ENCODE measurements at regions not wholly inside any gene's neighbourhood (a gene's known extent, or its start where the extent isn't known, plus 50 kb on each side); places are given as distances from the start of the nearest gene placed in this dataset. TPM values are rescaled to one million over a fixed set of nuclear protein-coding genes. Genes with fewer than 3 reads are reported as not detected.

GRCh38 chr6:122347751-122348150 lies 51.7 kb upstream of the HSF2 start:
- H3K9me1 ChIP-seq (ENCODE audit: control insufficient read depth, insufficient read depth, low read length), result no peaks in the 10 kb centered on the region
- no peak overlapping the region for H2AFZ ChIP-seq (ENCODE audit: low read depth, low read length)
- ATAC-seq, result no peak
- no peak overlapping the region for H3K9ac ChIP-seq (ENCODE audit: insufficient read depth in 1 of 2, low read depth in 2 of 2, low read length in 2 of 2)
- H3K9me3 ChIP-seq (replicated peaks; ENCODE audit: control insufficient read depth, insufficient read depth, low read depth, low read length), result no peaks in the 10 kb centered on the region
- intact Hi-C loops (cut with micrococcal nuclease) (no loop called here), in situ Hi-C loops (cut with MboI) (no loop called here)
- H3K4me1 ChIP-seq (replicated peaks in 1 of 2; ENCODE audit: control insufficient read depth in 2 of 2, insufficient read depth in 2 of 2, low read length in 2 of 2), result no peaks in the 10 kb centered on the region
- WGBS (ENCODE audit: insufficient coverage, low coverage, missing lambda C conversion rate), result 1% methylated on average over 4 of the region's 4 CpGs
- no peak for DNase-seq (ENCODE audit: extremely low read depth in 1 of 4, low spot score in 3 of 4)
- POLR2A ChIA-PET, result no interaction called here
- FAIRE-seq, result no peak
- H4K20me1 ChIP-seq (replicated peaks; ENCODE audit: control insufficient read depth, insufficient read depth, low read length), result no peaks in the 10 kb centered on the region
- no peak overlapping the region for H3K27ac ChIP-seq (ENCODE audit: extremely low read depth, low read depth, low read length)
- CTCF ChIA-PET (ENCODE audit: low intra/inter-chr PET ratio), result no interaction called here
- TF ChIP-seq HMG20A (CRISPR knock-in tag; conservative IDR thresholded peaks at IDR 0.05), result no peak
- TF ChIP-seq ZBTB12 (CRISPR knock-in tag; IDR thresholded peaks at IDR 0.05), result no peak
- TF ChIP-seq POLR2G (IDR thresholded peaks at IDR 0.05; ENCODE audit: low read depth, low read length), result no peak
- H3K4me3 ChIP-seq, result no peak overlapping the region
- no TSS peak for BruUV-seq (replicated peaks)
- H3K36me3 ChIP-seq (ENCODE audit: control insufficient read depth, insufficient read depth, low read length), result no peaks in the 10 kb centered on the region
- H3K79me2 ChIP-seq (ENCODE audit: control insufficient read depth, insufficient read depth, low read length), result no peaks in the 10 kb centered on the region
- H3K27me3 ChIP-seq (ENCODE audit: control insufficient read depth in 2 of 2, insufficient read depth in 2 of 2, low read length in 2 of 2), result no peaks in the 10 kb centered on the region
- H3K4me2 ChIP-seq (ENCODE audit: insufficient read depth, low read length), result no peak overlapping the region

Small RNAs in the stretch of these regions (small RNA-seq; reads per million reads assigned to genes)
- gene AL603865.2, result not detected
- not detected for gene RNU1-18P
- 0.11 reads per million for gene RNU2-8P
- gene RNU4-76P, result not detected

Measured in K562 (cell line).